IMR-90 (cell line): ENCODE measurements at regions not wholly inside any gene's neighbourhood (a gene's known extent, or its start where the extent isn't known, plus 50 kb on each side); places are given as distances from the start of the nearest gene placed in this dataset.

Source experiments
- ATAC-seq: fragments of 200-7000 bp; cut with Tn5 transposase; 2 replicates; pipeline ENCODE4 v1.9.1; 2020; ENCODE audit warnings: low read depth, mild to moderate bottlenecking, moderate library complexity
- BruUV-seq: library from RNA; stranded (reverse); fragments of 400-500 nt; replicated peaks from 2 replicates; lab custom pipeline; 2021; lab: Mats Ljungman, UMichigan
- CTCF ChIA-PET: fragments of 300-600 bp; formaldehyde crosslinking; extraction: SDS; loops from one replicate; lab custom pipeline; 2021; ENCODE audit warnings: antibody characterized with exemption; lab: Yijun Ruan, JAX
- POLR2A ChIA-PET: fragments of 300-600 bp; sonication (Branson Sonifier 250); formaldehyde crosslinking; loops from one replicate; lab custom pipeline; 2022; ENCODE audit warnings: antibody characterized with exemption; ENCODE audit not compliant: unreplicated experiment; lab: Charles Lee
- DNase-seq: peaks from one replicate; pipeline ENCODE4 v3.0.0; 2013
- H2AFZ ChIP-seq: replicated peaks from 2 replicates; pipeline ENCODE3; 2013; ENCODE audit warnings: low read length, mild to moderate bottlenecking; ENCODE audit not compliant: poor library complexity
- H2AK5ac ChIP-seq: 2 replicates; pipeline ENCODE4 v1.6.1; 2013; ENCODE audit warnings: low read depth, low read length, inconsistent platforms
- H2AK9ac ChIP-seq: replicated peaks from 2 replicates; pipeline ENCODE3; 2013; ENCODE audit warnings: mild to moderate bottlenecking, low read depth, low read length, moderate library complexity; ENCODE audit not compliant: poor library complexity
- H2BK120ac ChIP-seq: 2 replicates; pipeline ENCODE4 v1.6.1; 2013; ENCODE audit warnings: low read depth, low read length, inconsistent platforms
- H2BK15ac ChIP-seq: 3 replicates; pipeline ENCODE4 v1.6.1; 2013; ENCODE audit warnings: low read depth, low read length, inconsistent platforms
- H2BK20ac ChIP-seq: 2 replicates; pipeline ENCODE4 v1.6.1; 2013; ENCODE audit warnings: low read depth, mild to moderate bottlenecking, inconsistent platforms, low read length, moderate library complexity
- H2BK5ac ChIP-seq: 2 replicates; pipeline ENCODE4 v1.6.1; 2013; ENCODE audit warnings: mild to moderate bottlenecking, low read depth, low read length, inconsistent platforms; ENCODE audit not compliant: poor library complexity, severe bottlenecking
- H3K14ac ChIP-seq: replicated peaks from 2 replicates; pipeline ENCODE4 v1.6.1; 2013; ENCODE audit warnings: low read depth, low read length, inconsistent platforms
- H3K18ac ChIP-seq: 2 replicates; pipeline ENCODE4 v1.6.1; 2013; ENCODE audit warnings: low read depth, low read length, control low read depth
- H3K23ac ChIP-seq: 2 replicates; pipeline ENCODE4 v1.6.1; 2013; ENCODE audit warnings: low read depth, low read length, inconsistent platforms
- H3K27ac ChIP-seq: 2 replicates; pipeline ENCODE4 v1.5.1; 2013; ENCODE audit warnings: mild to moderate bottlenecking, control low read depth, low read length; ENCODE audit not compliant: insufficient read depth
- H3K27me3 ChIP-seq: 2 replicates; pipeline ENCODE4 v1.6.1; 2013; ENCODE audit warnings: low read length; ENCODE audit not compliant: control insufficient read depth, insufficient read depth
- H3K36me3 ChIP-seq: 2 replicates; pipeline ENCODE4 v1.6.1; 2013; ENCODE audit warnings: low read length, mixed read lengths; ENCODE audit not compliant: control insufficient read depth, insufficient read depth
- H3K4ac ChIP-seq: 2 replicates; pipeline ENCODE4 v1.6.1; 2013; ENCODE audit warnings: low read depth, low read length, inconsistent platforms
- H3K4me1 ChIP-seq: 2 replicates; pipeline ENCODE4 v1.6.1; 2013; ENCODE audit warnings: low read length, mixed read lengths; ENCODE audit not compliant: control insufficient read depth, insufficient read depth
- H3K4me2 ChIP-seq: 2 replicates; pipeline ENCODE4 v1.6.1; 2013; ENCODE audit warnings: low read depth, mild to moderate bottlenecking, control low read depth, low read length, moderate library complexity
- H3K4me3 ChIP-seq: 2 replicates; pipeline ENCODE4 v1.5.1; 2013; ENCODE audit warnings: low read depth, mild to moderate bottlenecking, control low read depth, low read length, moderate library complexity; ENCODE audit not compliant: insufficient read depth
- H3K56ac ChIP-seq: 2 replicates; pipeline ENCODE4 v1.6.1; 2013; ENCODE audit warnings: low read length, inconsistent platforms; ENCODE audit not compliant: insufficient read depth; ENCODE audit errors: extremely low read depth
- H3K79me1 ChIP-seq, 2 experiments: 2 replicates each; pipeline ENCODE4 v1.6.1; 2013; ENCODE audit warnings: low read length in 2 of 2, inconsistent platforms in 1 of 2, low read depth in 1 of 2
- H3K9ac ChIP-seq: 2 replicates; pipeline ENCODE4 v1.6.1; 2013; ENCODE audit warnings: low read depth, low read length, control low read depth
- H3K9me1 ChIP-seq: 2 replicates; pipeline ENCODE4 v1.6.1; 2013; ENCODE audit warnings: low read length, inconsistent platforms; ENCODE audit not compliant: insufficient read depth
- H3K9me3 ChIP-seq: 2 replicates; pipeline ENCODE4 v1.6.1; 2013; ENCODE audit warnings: low read length; ENCODE audit not compliant: control insufficient read depth, insufficient read depth
- H4K20me1 ChIP-seq: 2 replicates; pipeline ENCODE4 v1.6.1; 2013; ENCODE audit warnings: low read length, inconsistent platforms; ENCODE audit not compliant: insufficient read depth
- H4K5ac ChIP-seq: 2 replicates; pipeline ENCODE4 v1.6.1; 2013; ENCODE audit warnings: mild to moderate bottlenecking, low read depth, low read length, control low read depth
- H4K8ac ChIP-seq, 2 experiments: 2 replicates each; pipeline ENCODE4 v1.6.1; 2013; ENCODE audit warnings: low read depth in 2 of 2, low read length in 2 of 2, control low read depth in 1 of 2, inconsistent platforms in 1 of 2
- H4K91ac ChIP-seq: 2 replicates; pipeline ENCODE4 v1.6.1; 2013; ENCODE audit warnings: low read depth, low read length, inconsistent platforms; ENCODE audit not compliant: insufficient read depth
- BHLHE40 ChIP-seq: fragments of 150-350 bp; IDR thresholded peaks from 2 replicates; pipeline ENCODE4 v1.6.1; 2016; ENCODE audit warnings: mild to moderate bottlenecking, low read depth, low read length
- CEBPB ChIP-seq: IDR thresholded peaks from 2 replicates; pipeline ENCODE4 v1.6.1; 2012; ENCODE audit warnings: low read depth, low read length, improper control_type of control experiment
- CHD1 ChIP-seq: IDR thresholded peaks from 2 replicates; pipeline ENCODE4 v1.6.1; 2012; ENCODE audit warnings: low read depth, low read length, improper control_type of control experiment
- ELK1 ChIP-seq: fragments of 150-350 bp; IDR thresholded peaks from 2 replicates; pipeline ENCODE4 v1.6.1; 2016; ENCODE audit warnings: low read depth, mild to moderate bottlenecking, low read length, moderate library complexity, borderline replicate concordance
- MAFK ChIP-seq: IDR thresholded peaks from 2 replicates; pipeline ENCODE4 v1.6.1; 2012; ENCODE audit warnings: low read depth, low read length, improper control_type of control experiment
- MAZ ChIP-seq: IDR thresholded peaks from 2 replicates; pipeline ENCODE4 v1.6.1; 2012; ENCODE audit warnings: low read depth, mild to moderate bottlenecking, low read length, improper control_type of control experiment, moderate library complexity, borderline replicate concordance
- NFE2L2 ChIP-seq: fragments of 150-350 bp; IDR thresholded peaks from 2 replicates; pipeline ENCODE4 v1.6.1; 2016; ENCODE audit warnings: low read depth, mild to moderate bottlenecking, low read length
- RCOR1 ChIP-seq: IDR thresholded peaks from 2 replicates; pipeline ENCODE4 v1.6.1; 2012; ENCODE audit warnings: mild to moderate bottlenecking, low read length, improper control_type of control experiment; ENCODE audit not compliant: insufficient replicate concordance
- RFX5 ChIP-seq: IDR thresholded peaks from 2 replicates; pipeline ENCODE4 v1.8.0; 2012; ENCODE audit warnings: low read depth, mild to moderate bottlenecking, low read length, moderate library complexity
- SMC3 ChIP-seq: fragments of 150-350 bp; IDR thresholded peaks from 2 replicates; pipeline ENCODE4 v1.6.1; 2016; ENCODE audit warnings: low read depth, mild to moderate bottlenecking, antibody characterized with exemption, low read length, moderate library complexity
- USF2 ChIP-seq: fragments of 150-350 bp; IDR thresholded peaks from 2 replicates; pipeline ENCODE4 v1.6.1; 2017; ENCODE audit warnings: mild to moderate bottlenecking, antibody characterized with exemption, low read length, low read depth
- WGBS, 2 experiments: methylation state at CpG; one replicate each; pipeline versions ENCODE4 v1.1.5 to v1.1.7; 2013; ENCODE audit warnings: missing lambda C conversion rate in 2 of 2; ENCODE audit not compliant: insufficient read length in 1 of 2; ENCODE audit errors: extremely low coverage in 2 of 2; 5-methylcytosine and 5-hydroxymethylcytosine counted together
- dilution Hi-C: fragments of 300-500 bp; cut with HindIII; formaldehyde crosslinking; loops from one replicate; pipeline ENCODE4 v1.14.3; 2018; ENCODE audit warnings: low sequenced_read_pairs; ENCODE audit not compliant: unreplicated experiment
- in situ Hi-C: fragments of 300-500 bp; cut with MboI; formaldehyde crosslinking; loops from 3 replicates; pipeline ENCODE4 v1.14.3; 2019; ENCODE audit warnings: low sequenced_read_pairs, inconsistent platforms, mixed read lengths
- intact Hi-C: fragments of 100-400 bp; cut with micrococcal nuclease; formaldehyde crosslinking; loops from 2 replicates; pipeline ENCODE4 v1.10.0; 2022
- TF ChIP-seq, protein P1 (sequence below): conservative IDR thresholded peaks from 2 replicates; pipeline ENCODE4 v1.5.1; 2012; ENCODE audit warnings: mild to moderate bottlenecking, low read depth, low read length, improper control_type of control experiment

GRCh38 chr12:74941670-74942069, 268.0 kb downstream of the KCNC2 start:
- Histone ChIP-seq H3K9ac (no peak overlapping the region), H3K9me1 (no peaks in the 10 kb centered on the region), H2AK5ac (no peak overlapping the region), H3K14ac (no peak overlapping the region), H3K23ac (no peak overlapping the region), H3K56ac (no peak overlapping the region), H4K5ac (no peak overlapping the region), H3K4me2 (no peak overlapping the region), H3K4ac (no peak overlapping the region), H3K18ac (no peak overlapping the region), H3K36me3 (no peaks in the 10 kb centered on the region), H3K79me1 (no peaks in the 10 kb centered on the region), H3K27ac (no peak overlapping the region), H2BK15ac (no peak overlapping the region), H2AK9ac (no peak overlapping the region), H4K91ac (no peak overlapping the region), H3K27me3 (no peaks in the 10 kb centered on the region), H3K9me3 (no peaks in the 10 kb centered on the region), H2BK20ac (no peak overlapping the region), H2BK5ac (no peak overlapping the region), H4K8ac (no peak overlapping the region), H4K20me1 (no peaks in the 10 kb centered on the region), H2BK120ac (no peak overlapping the region), H2AFZ (no peak overlapping the region), H3K4me3 (no peak overlapping the region), H3K4me1 (no peaks in the 10 kb centered on the region)
- CTCF ChIA-PET, result no interaction called here
- ATAC-seq, result no peak
- 20% methylated on average over 1 of the region's 2 CpGs; no CpG with 5 or more reads in 1 of the 2 experiments for WGBS, 2 experiments
- no peak for TF ChIP-seq USF2
- TF ChIP-seq ELK1, result no peak
- TF ChIP-seq MAZ, result no peak
- TF ChIP-seq CEBPB, result no peak
- TF ChIP-seq NFE2L2, result no peak
- TF ChIP-seq, protein P1, sequence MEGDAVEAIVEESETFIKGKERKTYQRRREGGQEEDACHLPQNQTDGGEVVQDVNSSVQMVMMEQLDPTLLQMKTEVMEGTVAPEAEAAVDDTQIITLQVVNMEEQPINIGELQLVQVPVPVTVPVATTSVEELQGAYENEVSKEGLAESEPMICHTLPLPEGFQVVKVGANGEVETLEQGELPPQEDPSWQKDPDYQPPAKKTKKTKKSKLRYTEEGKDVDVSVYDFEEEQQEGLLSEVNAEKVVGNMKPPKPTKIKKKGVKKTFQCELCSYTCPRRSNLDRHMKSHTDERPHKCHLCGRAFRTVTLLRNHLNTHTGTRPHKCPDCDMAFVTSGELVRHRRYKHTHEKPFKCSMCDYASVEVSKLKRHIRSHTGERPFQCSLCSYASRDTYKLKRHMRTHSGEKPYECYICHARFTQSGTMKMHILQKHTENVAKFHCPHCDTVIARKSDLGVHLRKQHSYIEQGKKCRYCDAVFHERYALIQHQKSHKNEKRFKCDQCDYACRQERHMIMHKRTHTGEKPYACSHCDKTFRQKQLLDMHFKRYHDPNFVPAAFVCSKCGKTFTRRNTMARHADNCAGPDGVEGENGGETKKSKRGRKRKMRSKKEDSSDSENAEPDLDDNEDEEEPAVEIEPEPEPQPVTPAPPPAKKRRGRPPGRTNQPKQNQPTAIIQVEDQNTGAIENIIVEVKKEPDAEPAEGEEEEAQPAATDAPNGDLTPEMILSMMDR, result no peak
- TF ChIP-seq BHLHE40, result no peak
- no peak for TF ChIP-seq RCOR1
- no peak for TF ChIP-seq SMC3
- TF ChIP-seq RFX5, result no peak
- TF ChIP-seq CHD1, result no peak
- TF ChIP-seq MAFK, result no peak
- in situ Hi-C loops, result no loop called here
- DNase-seq, result no peak
- intact Hi-C loops, result no loop called here
- BruUV-seq, result no TSS peak
- POLR2A ChIA-PET, result no interaction called here
- dilution Hi-C loops, result no loop called here
